GM12878 (cell line): ENCODE measurements at regions not wholly inside any gene's neighbourhood (a gene's known extent, or its start where the extent isn't known, plus 50 kb on each side); places are given as distances from the start of the nearest gene placed in this dataset.

Experiments used
- ATAC-seq: fragments of 200-7000 bp; cut with Tn5 transposase; 3 replicates; pipeline ENCODE4 v1.9.1; 2020; ENCODE audit warnings: mild to moderate bottlenecking, moderate library complexity
- BruUV-seq: library from RNA; stranded (reverse); fragments of 400-500 nt; replicated peaks from 2 replicates; lab custom pipeline; 2021; lab: Mats Ljungman, UMichigan
- CTCF ChIA-PET: fragments of 300-600 bp; sonication (Branson Sonifier 250); formaldehyde crosslinking; extraction: SDS; loops from one replicate; lab custom pipeline; 2021; ENCODE audit warnings: inconsistent platforms; lab: Yijun Ruan, JAX
- POLR2A ChIA-PET: fragments of 350-600 bp; formaldehyde crosslinking; extraction: SDS; loops from one replicate; lab custom pipeline; 2021; ENCODE audit warnings: inconsistent platforms; lab: Charles Lee
- RAD21 ChIA-PET: fragments of 300-600 bp; sonication (Branson Sonifier 250); formaldehyde crosslinking; loops from one replicate; lab custom pipeline; 2023; ENCODE audit warnings: antibody characterized with exemption; ENCODE audit not compliant: unreplicated experiment; lab: Charles Lee
- SMC1A ChIA-PET: fragments of 300-600 bp; sonication (Branson Sonifier 250); formaldehyde crosslinking; loops from one replicate; lab custom pipeline; 2023; ENCODE audit not compliant: unreplicated experiment, uncharacterized antibody; lab: Charles Lee
- DNase-seq: peaks from one replicate; pipeline ENCODE4 v3.0.0-alpha.2; 2011; ENCODE audit warnings: low read depth, low spot score
- FAIRE-seq: peaks from 3 replicates; lab custom pipeline; 2011; peaks lifted over from hg19 to GRCh38; lab: Jason Lieb, UNC
- H2AFZ ChIP-seq: 2 replicates; pipeline ENCODE4 v1.6.0; 2011; ENCODE audit warnings: low read depth, low read length, control low read depth; ENCODE audit not compliant: control insufficient read depth
- H3K27ac ChIP-seq: 2 replicates; pipeline ENCODE4 v1.5.1; 2011; ENCODE audit warnings: control low read depth; ENCODE audit not compliant: control insufficient read depth, insufficient read depth
- H3K27me3 ChIP-seq, 2 experiments: replicated peaks in 1 of 2; 2 replicates each; pipeline versions ENCODE4 v1.6.0 to v1.6.1; 2011; ENCODE audit warnings: low read length in 1 of 2; ENCODE audit not compliant: control insufficient read depth in 2 of 2, insufficient read depth in 2 of 2
- H3K36me3 ChIP-seq, 2 experiments: 2 replicates each; pipeline ENCODE4 v1.5.1; 2011; ENCODE audit warnings: low read length in 1 of 2; ENCODE audit not compliant: control insufficient read depth in 2 of 2, insufficient read depth in 2 of 2
- H3K4me1 ChIP-seq: 2 replicates; pipeline ENCODE4 v1.6.1; 2011; ENCODE audit warnings: mild to moderate bottlenecking, low read length, moderate library complexity, mixed read lengths; ENCODE audit not compliant: control insufficient read depth, insufficient read depth
- H3K4me2 ChIP-seq: 2 replicates; pipeline ENCODE4 v1.6.0; 2011; ENCODE audit warnings: control low read depth; ENCODE audit not compliant: control insufficient read depth, insufficient read depth
- H3K4me3 ChIP-seq: fragments of 200-600 bp; sonication (generic); 2 replicates; pipeline ENCODE4 v1.5.1; 2016
- H3K79me2 ChIP-seq: 2 replicates; pipeline ENCODE4 v1.6.0; 2011; ENCODE audit warnings: low read length; ENCODE audit not compliant: control insufficient read depth, insufficient read depth
- H3K9ac ChIP-seq: 2 replicates; pipeline ENCODE4 v1.8.0; 2011; ENCODE audit warnings: low read length, control low read depth, mixed read lengths; ENCODE audit not compliant: control insufficient read depth, insufficient read depth
- H3K9me3 ChIP-seq: replicated peaks from 3 replicates; pipeline ENCODE4 v1.5.1; 2011; ENCODE audit warnings: mild to moderate bottlenecking, low read length; ENCODE audit not compliant: control insufficient read depth, insufficient read depth
- H4K20me1 ChIP-seq: 2 replicates; pipeline ENCODE4 v1.6.0; 2011; ENCODE audit not compliant: control insufficient read depth, insufficient read depth
- BACH1 ChIP-seq: fragments of 450-650 bp; IDR thresholded peaks from 2 replicates; pipeline ENCODE4 v1.6.1; 2017; ENCODE audit warnings: mild to moderate bottlenecking, borderline replicate concordance
- CBX5 ChIP-seq: sonication (generic); IDR thresholded peaks from 2 replicates; pipeline ENCODE4 v1.6.1; 2016; ENCODE audit warnings: low read depth, moderate library complexity, mild to moderate bottlenecking, inconsistent platforms
- E2F8 ChIP-seq: fragments of 450-650 bp; IDR thresholded peaks from 2 replicates; pipeline ENCODE4 v1.6.1; 2018; ENCODE audit warnings: mild to moderate bottlenecking, low read depth, moderate library complexity; ENCODE audit not compliant: partially characterized antibody
- HDGF ChIP-seq: fragments of 450-650 bp; IDR thresholded peaks from 2 replicates; pipeline ENCODE4 v1.6.1; 2016; ENCODE audit warnings: antibody characterized with exemption
- MYC ChIP-seq: IDR thresholded peaks from 2 replicates; pipeline ENCODE4 v1.6.1; 2011; ENCODE audit warnings: mild to moderate bottlenecking, low read length, moderate library complexity, inconsistent platforms; ENCODE audit not compliant: insufficient read depth, insufficient replicate concordance, insufficient read length, severe bottlenecking
- RAD51 ChIP-seq: fragments of 450-650 bp; IDR thresholded peaks from 2 replicates; pipeline ENCODE4 v1.6.1; 2016; ENCODE audit warnings: moderate library complexity, mild to moderate bottlenecking, inconsistent platforms
- SIX5 ChIP-seq: IDR thresholded peaks from 2 replicates; pipeline ENCODE4 v1.6.1; 2011; ENCODE audit warnings: mild to moderate bottlenecking, low read depth, low read length, moderate library complexity; ENCODE audit not compliant: severe bottlenecking
- SMAD5 ChIP-seq: IDR thresholded peaks from 2 replicates; pipeline ENCODE4 v1.6.1; 2016; ENCODE audit warnings: antibody characterized with exemption, low read depth
- SRF ChIP-seq, 2 experiments: IDR thresholded peaks; 2 replicates each; pipeline ENCODE4 v1.6.1; 2011; ENCODE audit warnings: low read depth in 2 of 2, low read length in 2 of 2, mild to moderate bottlenecking in 1 of 2, moderate library complexity in 1 of 2
- WRNIP1 ChIP-seq: IDR thresholded peaks from 2 replicates; pipeline ENCODE4 v1.6.1; 2011; ENCODE audit warnings: low read depth, low read length, improper control_type of control experiment, borderline replicate concordance
- ZNF207 ChIP-seq: fragments of 450-650 bp; IDR thresholded peaks from 2 replicates; pipeline ENCODE4 v1.6.1; 2014; ENCODE audit warnings: antibody characterized with exemption, mild to moderate bottlenecking, borderline replicate concordance
- WGBS: methylation state at CpG from one replicate; pipeline ENCODE4 v1.1.6; 2016; ENCODE audit warnings: low lambda C conversion rate; ENCODE audit not compliant: insufficient replicate concordance, insufficient coverage; ENCODE audit errors: missing lambda C conversion rate; 5-methylcytosine and 5-hydroxymethylcytosine counted together
- in situ Hi-C: fragments of 300-500 bp; cut with MboI; formaldehyde crosslinking; loops from 9 replicates; pipeline ENCODE4 v1.14.3; 2018; ENCODE audit warnings: mixed read lengths
- intact Hi-C: fragments of 100-400 bp; cut with micrococcal nuclease; formaldehyde crosslinking; loops from one replicate; pipeline ENCODE4 v1.14.2; 2022; ENCODE audit not compliant: unreplicated experiment
- TF ChIP-seq, protein P1 (sequence below): fragments of 450-650 bp; formaldehyde crosslinking; IDR thresholded peaks from 2 replicates; pipeline ENCODE4 v1.4.0; 2020; ENCODE audit warnings: mild to moderate bottlenecking, moderate library complexity
- TF ChIP-seq, protein P2 (sequence below), 3 experiments: IDR thresholded peaks in 2 of 3; conservative IDR thresholded peaks in 1 of 3; 2 replicates each; pipeline ENCODE4 v1.5.1; 2011; ENCODE audit warnings: low read depth in 3 of 3, low read length in 3 of 3, mild to moderate bottlenecking in 3 of 3, control low read depth in 2 of 3, moderate library complexity in 2 of 3, inconsistent platforms in 1 of 3, mixed read lengths in 1 of 3; ENCODE audit not compliant: control insufficient read depth in 2 of 3, insufficient read depth in 1 of 3; ENCODE audit errors: extremely low read depth in 1 of 3

- TF ChIP-seq ZNF207, result no peak
Measured at GRCh38 chr20:24138196-24138857, 149.7 kb upstream of the GGTLC1 start (continued).

- whole genome bisulfite sequencing, result 0% methylated on average over 2 of the region's 2 CpGs
- Histone ChIP-seq H3K9me3 (no peaks in the 10 kb centered on the region; the same call in 2 of the 3 replicates), H3K36me3 (no peaks in the 10 kb centered on the region), H3K27ac (no peak overlapping the region), H3K4me3 (no peak overlapping the region), H4K20me1 (no peaks in the 10 kb centered on the region), H2AFZ (no peak overlapping the region), H3K4me1 (no peaks in the 10 kb centered on the region), H3K27me3 (no peaks in the 10 kb centered on the region; a peak in 1 of 4 replicates), H3K79me2 (no peaks in the 10 kb centered on the region), H3K4me2 (no peak overlapping the region), H3K9ac (no peak overlapping the region)
- no peak for FAIRE-seq
- SMC1A ChIA-PET, result no interaction called here
- RAD21 ChIA-PET, result no interaction called here
- no peak for ATAC-seq
- POLR2A ChIA-PET, result no interaction called here
- in situ Hi-C loops, result no loop called here
- intact Hi-C loops, result no loop called here
- no peak for DNase-seq
- no TSS peak for BruUV-seq
- CTCF ChIA-PET, result no interaction called here
- TF ChIP-seq SIX5 (no peak), MYC (no peak), RAD51 (no peak), BACH1 (no peak), E2F8 (no peak), CBX5 (no peak), HDGF (no peak), WRNIP1 (no peak), SMAD5 (no peak), SRF (IDR thresholded peaks at IDR 0.05; ENCODE audit: low read depth in 2 of 2, low read length in 2 of 2) (no peak)
- TF ChIP-seq, protein P1, sequence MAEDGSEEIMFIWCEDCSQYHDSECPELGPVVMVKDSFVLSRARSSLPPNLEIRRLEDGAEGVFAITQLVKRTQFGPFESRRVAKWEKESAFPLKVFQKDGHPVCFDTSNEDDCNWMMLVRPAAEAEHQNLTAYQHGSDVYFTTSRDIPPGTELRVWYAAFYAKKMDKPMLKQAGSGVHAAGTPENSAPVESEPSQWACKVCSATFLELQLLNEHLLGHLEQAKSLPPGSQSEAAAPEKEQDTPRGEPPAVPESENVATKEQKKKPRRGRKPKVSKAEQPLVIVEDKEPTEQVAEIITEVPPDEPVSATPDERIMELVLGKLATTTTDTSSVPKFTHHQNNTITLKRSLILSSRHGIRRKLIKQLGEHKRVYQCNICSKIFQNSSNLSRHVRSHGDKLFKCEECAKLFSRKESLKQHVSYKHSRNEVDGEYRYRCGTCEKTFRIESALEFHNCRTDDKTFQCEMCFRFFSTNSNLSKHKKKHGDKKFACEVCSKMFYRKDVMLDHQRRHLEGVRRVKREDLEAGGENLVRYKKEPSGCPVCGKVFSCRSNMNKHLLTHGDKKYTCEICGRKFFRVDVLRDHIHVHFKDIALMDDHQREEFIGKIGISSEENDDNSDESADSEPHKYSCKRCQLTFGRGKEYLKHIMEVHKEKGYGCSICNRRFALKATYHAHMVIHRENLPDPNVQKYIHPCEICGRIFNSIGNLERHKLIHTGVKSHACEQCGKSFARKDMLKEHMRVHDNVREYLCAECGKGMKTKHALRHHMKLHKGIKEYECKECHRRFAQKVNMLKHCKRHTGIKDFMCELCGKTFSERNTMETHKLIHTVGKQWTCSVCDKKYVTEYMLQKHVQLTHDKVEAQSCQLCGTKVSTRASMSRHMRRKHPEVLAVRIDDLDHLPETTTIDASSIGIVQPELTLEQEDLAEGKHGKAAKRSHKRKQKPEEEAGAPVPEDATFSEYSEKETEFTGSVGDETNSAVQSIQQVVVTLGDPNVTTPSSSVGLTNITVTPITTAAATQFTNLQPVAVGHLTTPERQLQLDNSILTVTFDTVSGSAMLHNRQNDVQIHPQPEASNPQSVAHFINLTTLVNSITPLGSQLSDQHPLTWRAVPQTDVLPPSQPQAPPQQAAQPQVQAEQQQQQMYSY, result no peak
- TF ChIP-seq, protein P2, sequence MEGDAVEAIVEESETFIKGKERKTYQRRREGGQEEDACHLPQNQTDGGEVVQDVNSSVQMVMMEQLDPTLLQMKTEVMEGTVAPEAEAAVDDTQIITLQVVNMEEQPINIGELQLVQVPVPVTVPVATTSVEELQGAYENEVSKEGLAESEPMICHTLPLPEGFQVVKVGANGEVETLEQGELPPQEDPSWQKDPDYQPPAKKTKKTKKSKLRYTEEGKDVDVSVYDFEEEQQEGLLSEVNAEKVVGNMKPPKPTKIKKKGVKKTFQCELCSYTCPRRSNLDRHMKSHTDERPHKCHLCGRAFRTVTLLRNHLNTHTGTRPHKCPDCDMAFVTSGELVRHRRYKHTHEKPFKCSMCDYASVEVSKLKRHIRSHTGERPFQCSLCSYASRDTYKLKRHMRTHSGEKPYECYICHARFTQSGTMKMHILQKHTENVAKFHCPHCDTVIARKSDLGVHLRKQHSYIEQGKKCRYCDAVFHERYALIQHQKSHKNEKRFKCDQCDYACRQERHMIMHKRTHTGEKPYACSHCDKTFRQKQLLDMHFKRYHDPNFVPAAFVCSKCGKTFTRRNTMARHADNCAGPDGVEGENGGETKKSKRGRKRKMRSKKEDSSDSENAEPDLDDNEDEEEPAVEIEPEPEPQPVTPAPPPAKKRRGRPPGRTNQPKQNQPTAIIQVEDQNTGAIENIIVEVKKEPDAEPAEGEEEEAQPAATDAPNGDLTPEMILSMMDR (IDR thresholded peaks at IDR 0.05 in 2 of 3, conservative IDR thresholded peaks at IDR 0.05 in 1 of 3; ENCODE audit: control insufficient read depth in 2 of 3, extremely low read depth in 1 of 3, insufficient read depth in 1 of 3, low read depth in 3 of 3, low read length in 3 of 3), result no peak
Measured at GRCh38 chr20:24136659-24137246, 148.2 kb upstream of the GGTLC1 start.
